GM12878 (cell line): ENCODE measurements at regions not wholly inside any gene's neighbourhood (a gene's known extent, or its start where the extent isn't known, plus 50 kb on each side); places are given as distances from the start of the nearest gene placed in this dataset.

Experiments
- ATAC-seq: fragments of 200-7000 bp; cut with Tn5 transposase; 3 replicates; pipeline ENCODE4 v1.9.1; 2020; ENCODE audit warnings: mild to moderate bottlenecking, moderate library complexity
- BruUV-seq: library from RNA; stranded (reverse); fragments of 400-500 nt; replicated peaks from 2 replicates; lab custom pipeline; 2021; lab: Mats Ljungman, UMichigan
- CTCF ChIA-PET: fragments of 300-600 bp; sonication (Branson Sonifier 250); formaldehyde crosslinking; extraction: SDS; loops from one replicate; lab custom pipeline; 2021; ENCODE audit warnings: inconsistent platforms; lab: Yijun Ruan, JAX
- POLR2A ChIA-PET: fragments of 350-600 bp; formaldehyde crosslinking; extraction: SDS; loops from one replicate; lab custom pipeline; 2021; ENCODE audit warnings: inconsistent platforms; lab: Charles Lee
- RAD21 ChIA-PET: fragments of 300-600 bp; sonication (Branson Sonifier 250); formaldehyde crosslinking; loops from one replicate; lab custom pipeline; 2023; ENCODE audit warnings: antibody characterized with exemption; ENCODE audit not compliant: unreplicated experiment; lab: Charles Lee
- SMC1A ChIA-PET: fragments of 300-600 bp; sonication (Branson Sonifier 250); formaldehyde crosslinking; loops from one replicate; lab custom pipeline; 2023; ENCODE audit not compliant: unreplicated experiment, uncharacterized antibody; lab: Charles Lee
- DNase-seq: peaks from one replicate; pipeline ENCODE4 v3.0.0-alpha.2; 2011; ENCODE audit warnings: low read depth, low spot score
- FAIRE-seq: peaks from 3 replicates; lab custom pipeline; 2011; peaks lifted over from hg19 to GRCh38; lab: Jason Lieb, UNC
- H2AFZ ChIP-seq: 2 replicates; pipeline ENCODE4 v1.6.0; 2011; ENCODE audit warnings: low read depth, low read length, control low read depth; ENCODE audit not compliant: control insufficient read depth
- H3K27ac ChIP-seq: 2 replicates; pipeline ENCODE4 v1.5.1; 2011; ENCODE audit warnings: control low read depth; ENCODE audit not compliant: control insufficient read depth, insufficient read depth
- H3K27me3 ChIP-seq, 2 experiments: replicated peaks in 1 of 2; 2 replicates each; pipeline versions ENCODE4 v1.6.0 to v1.6.1; 2011; ENCODE audit warnings: low read length in 1 of 2; ENCODE audit not compliant: control insufficient read depth in 2 of 2, insufficient read depth in 2 of 2
- H3K36me3 ChIP-seq, 2 experiments: 2 replicates each; pipeline ENCODE4 v1.5.1; 2011; ENCODE audit warnings: low read length in 1 of 2; ENCODE audit not compliant: control insufficient read depth in 2 of 2, insufficient read depth in 2 of 2
- H3K4me1 ChIP-seq: 2 replicates; pipeline ENCODE4 v1.6.1; 2011; ENCODE audit warnings: mild to moderate bottlenecking, low read length, moderate library complexity, mixed read lengths; ENCODE audit not compliant: control insufficient read depth, insufficient read depth
- H3K4me2 ChIP-seq: 2 replicates; pipeline ENCODE4 v1.6.0; 2011; ENCODE audit warnings: control low read depth; ENCODE audit not compliant: control insufficient read depth, insufficient read depth
- H3K4me3 ChIP-seq: fragments of 200-600 bp; sonication (generic); 2 replicates; pipeline ENCODE4 v1.5.1; 2016
- H3K79me2 ChIP-seq: 2 replicates; pipeline ENCODE4 v1.6.0; 2011; ENCODE audit warnings: low read length; ENCODE audit not compliant: control insufficient read depth, insufficient read depth
- H3K9ac ChIP-seq: 2 replicates; pipeline ENCODE4 v1.8.0; 2011; ENCODE audit warnings: low read length, control low read depth, mixed read lengths; ENCODE audit not compliant: control insufficient read depth, insufficient read depth
- H3K9me3 ChIP-seq: replicated peaks from 3 replicates; pipeline ENCODE4 v1.5.1; 2011; ENCODE audit warnings: mild to moderate bottlenecking, low read length; ENCODE audit not compliant: control insufficient read depth, insufficient read depth
- H4K20me1 ChIP-seq: 2 replicates; pipeline ENCODE4 v1.6.0; 2011; ENCODE audit not compliant: control insufficient read depth, insufficient read depth
- BCL11A ChIP-seq: IDR thresholded peaks from 2 replicates; pipeline ENCODE4 v1.6.1; 2011; ENCODE audit warnings: low read depth, low read length
- CHD2 ChIP-seq: IDR thresholded peaks from 2 replicates; pipeline ENCODE4 v1.6.1; 2011; ENCODE audit warnings: low read depth, low read length, improper control_type of control experiment, borderline replicate concordance
- MYB ChIP-seq: fragments of 150-350 bp; IDR thresholded peaks from 2 replicates; pipeline ENCODE4 v1.6.1; 2014; ENCODE audit warnings: mild to moderate bottlenecking, low read depth, low read length, borderline replicate concordance
- NKRF ChIP-seq: fragments of 450-650 bp; conservative IDR thresholded peaks from 2 replicates; pipeline ENCODE4 v1.6.1; 2017; ENCODE audit warnings: mild to moderate bottlenecking, moderate library complexity
- NR2C1 ChIP-seq: fragments of 450-650 bp; IDR thresholded peaks from 2 replicates; pipeline ENCODE4 v1.6.1; 2017; ENCODE audit warnings: antibody characterized with exemption, mild to moderate bottlenecking, moderate library complexity
- PML ChIP-seq: IDR thresholded peaks from 2 replicates; pipeline ENCODE4 v1.6.1; 2012; ENCODE audit warnings: low read length, inconsistent platforms
- SKIL ChIP-seq: fragments of 450-650 bp; IDR thresholded peaks from 2 replicates; pipeline ENCODE4 v1.6.1; 2017; ENCODE audit warnings: mild to moderate bottlenecking, low read depth, inconsistent platforms; ENCODE audit not compliant: poor library complexity, severe bottlenecking
- SREBF1 ChIP-seq: IDR thresholded peaks from 2 replicates; pipeline ENCODE4 v1.6.1; 2012; ENCODE audit warnings: mild to moderate bottlenecking, low read length
- ZBTB40 ChIP-seq: fragments of 450-650 bp; IDR thresholded peaks from 2 replicates; pipeline ENCODE4 v1.6.1; 2016; ENCODE audit warnings: mild to moderate bottlenecking, moderate library complexity, borderline replicate concordance
- ZNF217 ChIP-seq: fragments of 450-650 bp; IDR thresholded peaks from 2 replicates; pipeline ENCODE4 v1.6.1; 2017; ENCODE audit warnings: antibody characterized with exemption, mild to moderate bottlenecking
- WGBS: methylation state at CpG from one replicate; pipeline ENCODE4 v1.1.6; 2016; ENCODE audit warnings: low lambda C conversion rate; ENCODE audit not compliant: insufficient replicate concordance, insufficient coverage; ENCODE audit errors: missing lambda C conversion rate; 5-methylcytosine and 5-hydroxymethylcytosine counted together
- in situ Hi-C: fragments of 300-500 bp; cut with MboI; formaldehyde crosslinking; loops from 9 replicates; pipeline ENCODE4 v1.14.3; 2018; ENCODE audit warnings: mixed read lengths
- intact Hi-C: fragments of 100-400 bp; cut with micrococcal nuclease; formaldehyde crosslinking; loops from one replicate; pipeline ENCODE4 v1.14.2; 2022; ENCODE audit not compliant: unreplicated experiment

- no peaks in the 10 kb centered on the region for H3K9me3 ChIP-seq
- intact Hi-C loops (no loop called here), in situ Hi-C loops (no loop called here)
- 19% methylated on average over 6 of the region's 6 CpGs for whole genome bisulfite sequencing
- no peaks in the 10 kb centered on the region for H3K4me1 ChIP-seq
- POLR2A ChIA-PET, result no interaction called here
- no TSS peak for BruUV-seq
- FAIRE-seq (no peak), ATAC-seq (no peak), DNase-seq (no peak)
- CTCF ChIA-PET, result no interaction called here
- H3K36me3 ChIP-seq, result no peaks in the 10 kb centered on the region
- no peaks in the 10 kb centered on the region for H4K20me1 ChIP-seq
- SMC1A ChIA-PET, result no interaction called here
- H3K4me2 ChIP-seq, result no peak overlapping the region
- no peak overlapping the region for H3K9ac ChIP-seq
- no peak overlapping the region for H3K27ac ChIP-seq
- H3K4me3 ChIP-seq, result no peak overlapping the region
- H3K79me2 ChIP-seq, result no peaks in the 10 kb centered on the region
- TF ChIP-seq BCL11A (no peak), SREBF1 (no peak), PML (no peak), ZNF217 (no peak)
- no peak overlapping the region for H2AFZ ChIP-seq
- H3K27me3 ChIP-seq, result no peaks in the 10 kb centered on the region
- RAD21 ChIA-PET, result no interaction called here
Observed at GRCh38 chr17:15012351-15012980, 252.7 kb downstream of the PMP22 start.

- no peaks in the 10 kb centered on the region for H3K27me3 ChIP-seq
- no peaks in the 10 kb centered on the region for H3K9me3 ChIP-seq
- CTCF ChIA-PET, result no interaction called here
- no peak overlapping the region for H3K27ac ChIP-seq
- no peaks in the 10 kb centered on the region for H3K79me2 ChIP-seq
- no TSS peak for BruUV-seq
- SMC1A ChIA-PET, result no interaction called here
- no peaks in the 10 kb centered on the region for H4K20me1 ChIP-seq
- no peak overlapping the region for H3K4me3 ChIP-seq
- ATAC-seq (no peak), DNase-seq (no peak), FAIRE-seq (no peak)
- H3K4me1 ChIP-seq, result no peaks in the 10 kb centered on the region
- H2AFZ ChIP-seq, result no peak overlapping the region
- in situ Hi-C loops, result no loop called here
- under 1% methylated on average over 6 of the region's 6 CpGs for WGBS
- POLR2A ChIA-PET, result no interaction called here
- H3K36me3 ChIP-seq, result no peaks in the 10 kb centered on the region
- RAD21 ChIA-PET, result no interaction called here
- intact Hi-C loops, result no loop called here
- H3K9ac ChIP-seq, result no peak overlapping the region
- no peak overlapping the region for H3K4me2 ChIP-seq
- TF ChIP-seq CHD2, result no peak
- TF ChIP-seq SKIL, result no peak
- no peak for TF ChIP-seq NKRF
- TF ChIP-seq ZBTB40, result no peak
- TF ChIP-seq MYB, result no peak
- no peak for TF ChIP-seq NR2C1
Observed at GRCh38 chr17:15009087-15009486, 256.0 kb downstream of the PMP22 start.
